ENCODE measurements at regions not wholly inside any gene's neighbourhood (a gene's known extent, or its start where the extent isn't known, plus 50 kb on each side); places are given as distances from the start of the nearest gene placed in this dataset.
"Not testable (repeated sequence)": the region's sequence is repeated elsewhere in the genome, so short reads cannot be mapped to it uniquely, and the experiment has no call there.

DNA sequence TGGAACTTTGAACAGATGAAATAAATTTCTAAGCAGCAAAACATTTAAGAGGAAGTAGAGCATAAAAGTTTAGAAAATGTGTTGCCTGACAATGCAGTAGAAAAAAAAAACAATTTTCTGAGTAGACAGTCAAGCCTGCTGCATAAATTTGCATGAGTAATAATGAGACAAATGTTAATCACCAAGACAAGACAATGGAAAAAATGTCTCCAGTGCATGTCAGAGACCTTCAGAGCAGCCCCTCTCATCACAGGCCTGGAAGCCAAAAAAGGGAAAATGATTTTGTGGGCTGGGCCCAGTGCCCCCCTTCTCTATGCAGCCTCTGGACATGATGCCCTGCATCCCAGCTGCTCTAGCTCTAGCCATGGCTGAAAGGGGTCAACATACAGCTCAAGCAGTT lies 204.6 kb downstream of the COX18 start:
- Histone ChIP-seq H3K23me2 (ENCODE audit: insufficient read length, low read depth, low read length, poor library complexity, severe bottlenecking) (no peaks in the 10 kb centered on the region), H4K91ac (ENCODE audit: insufficient read length, low read depth, low read length) (no peak overlapping the region), H3K56ac (ENCODE audit: insufficient read length, low read depth, low read length) (no peak overlapping the region), H4K5ac (ENCODE audit: insufficient read length, low read depth, low read length) (no peak overlapping the region), H2BK5ac (ENCODE audit: insufficient read length, low read length) (no peak overlapping the region), H2BK15ac (ENCODE audit: low read depth, low read length) (no peak overlapping the region), H3K27me3 (ENCODE audit: insufficient read depth, low read length) (no peaks in the 10 kb centered on the region), H3K23ac (ENCODE audit: insufficient read length, low read depth, low read length) (no peak overlapping the region), H2AFZ (ENCODE audit: low read length) (no peak overlapping the region), H3K79me2 (ENCODE audit: insufficient read depth, low read length) (no peaks in the 10 kb centered on the region), H3K27ac (ENCODE audit: insufficient read length, low read depth, low read length) (no peak overlapping the region), H3K4ac (ENCODE audit: low read depth, low read length) (no peak overlapping the region), H3K79me1 (ENCODE audit: insufficient read depth, low read depth, low read length, poor library complexity, severe bottlenecking) (no peaks in the 10 kb centered on the region), H3K14ac (ENCODE audit: insufficient read depth, low read length) (no peak overlapping the region), H3K4me2 (ENCODE audit: insufficient read depth, insufficient read length, low read length) (no peak overlapping the region), H2AK5ac (ENCODE audit: insufficient read length, low read length) (no peak overlapping the region), H3K18ac (ENCODE audit: insufficient read length, low read depth, low read length) (no peak overlapping the region), H2BK120ac (ENCODE audit: low read depth, low read length, poor library complexity, severe bottlenecking) (no peak overlapping the region), H3K9ac (ENCODE audit: extremely low read depth, insufficient read length, low read length) (no peak overlapping the region), H3K4me1 (ENCODE audit: insufficient read depth, low read length) (no peaks in the 10 kb centered on the region), H2BK12ac (ENCODE audit: insufficient read length, low read depth, low read length) (no peak overlapping the region), H4K8ac (replicated peaks; ENCODE audit: insufficient read length, low read depth, low read length) (no peak overlapping the region), H3K9me3 (ENCODE audit: control insufficient read depth, low read depth, low read length) (no peaks in the 10 kb centered on the region), H3T11ph (ENCODE audit: low read length) (no peak overlapping the region), H2BK20ac (ENCODE audit: low read depth, low read length, poor library complexity, severe bottlenecking) (no peak overlapping the region), H4K20me1 (ENCODE audit: control insufficient read depth, insufficient read depth, insufficient read length) (no peaks in the 10 kb centered on the region)
- Mint-ChIP-seq H3K27me3 (ENCODE audit: low read depth) (peaks cover 2% of the 10 kb centered on the region; the same call in 1 of the 2 replicates), H3K27ac (no peak overlapping the region), H3K36me3 (ENCODE audit: insufficient read depth in 1 of 3, low read depth in 3 of 3) (peaks cover 6 to 14% (median 8%) of the 10 kb centered on the region in 3 experiments; a peak in 5 of 7 replicates), H3K9me3 (peaks cover 11 to 18% of the 10 kb centered on the region in 2 experiments; a peak in 4 of 5 replicates), H3K4me3 (no peak overlapping the region), H3K4me1 (no peaks in the 10 kb centered on the region)
- DNase-seq = no peak
- TF ChIP-seq, protein P1, sequence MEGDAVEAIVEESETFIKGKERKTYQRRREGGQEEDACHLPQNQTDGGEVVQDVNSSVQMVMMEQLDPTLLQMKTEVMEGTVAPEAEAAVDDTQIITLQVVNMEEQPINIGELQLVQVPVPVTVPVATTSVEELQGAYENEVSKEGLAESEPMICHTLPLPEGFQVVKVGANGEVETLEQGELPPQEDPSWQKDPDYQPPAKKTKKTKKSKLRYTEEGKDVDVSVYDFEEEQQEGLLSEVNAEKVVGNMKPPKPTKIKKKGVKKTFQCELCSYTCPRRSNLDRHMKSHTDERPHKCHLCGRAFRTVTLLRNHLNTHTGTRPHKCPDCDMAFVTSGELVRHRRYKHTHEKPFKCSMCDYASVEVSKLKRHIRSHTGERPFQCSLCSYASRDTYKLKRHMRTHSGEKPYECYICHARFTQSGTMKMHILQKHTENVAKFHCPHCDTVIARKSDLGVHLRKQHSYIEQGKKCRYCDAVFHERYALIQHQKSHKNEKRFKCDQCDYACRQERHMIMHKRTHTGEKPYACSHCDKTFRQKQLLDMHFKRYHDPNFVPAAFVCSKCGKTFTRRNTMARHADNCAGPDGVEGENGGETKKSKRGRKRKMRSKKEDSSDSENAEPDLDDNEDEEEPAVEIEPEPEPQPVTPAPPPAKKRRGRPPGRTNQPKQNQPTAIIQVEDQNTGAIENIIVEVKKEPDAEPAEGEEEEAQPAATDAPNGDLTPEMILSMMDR (conservative IDR thresholded peaks at IDR 0.05) = no peak

DNA sequence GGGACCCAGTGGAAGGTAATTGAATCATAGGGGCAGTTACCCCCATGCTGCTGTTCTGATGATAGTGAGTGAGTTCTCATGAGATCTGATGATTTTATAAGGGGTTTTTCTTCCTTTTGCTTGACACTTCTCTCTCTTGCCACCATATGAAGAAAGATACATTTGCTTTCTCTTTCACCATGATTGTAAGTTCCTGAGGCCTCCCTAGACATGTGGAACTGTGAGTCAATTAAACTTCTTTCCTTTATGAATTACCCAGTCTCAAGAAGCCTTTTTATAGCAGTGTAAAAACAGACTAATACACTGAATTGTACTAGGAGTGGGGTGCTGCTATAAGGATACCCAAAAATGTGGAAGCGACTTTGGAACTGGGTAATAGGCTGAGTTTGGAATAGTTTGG lies 205.2 kb downstream of the COX18 start:
- H4K5ac ChIP-seq (ENCODE audit: insufficient read length, low read depth, low read length); H3K23ac ChIP-seq (ENCODE audit: insufficient read length, low read depth, low read length); H3K79me1 ChIP-seq (ENCODE audit: insufficient read depth, low read depth, low read length, poor library complexity, severe bottlenecking); H3K4me1 ChIP-seq (ENCODE audit: insufficient read depth, low read length); H3K79me2 ChIP-seq (ENCODE audit: insufficient read depth, low read length); H3K14ac ChIP-seq (ENCODE audit: insufficient read depth, low read length); H2AFZ ChIP-seq (ENCODE audit: low read length); H3K18ac ChIP-seq (ENCODE audit: insufficient read length, low read depth, low read length); H3K27me3 ChIP-seq (ENCODE audit: insufficient read depth, low read length); DNase-seq; H3T11ph ChIP-seq (ENCODE audit: low read length); H3K4ac ChIP-seq (ENCODE audit: low read depth, low read length); H2BK20ac ChIP-seq (ENCODE audit: low read depth, low read length, poor library complexity, severe bottlenecking); H3K4me3 Mint-ChIP-seq; H2BK15ac ChIP-seq (ENCODE audit: low read depth, low read length); H3K23me2 ChIP-seq (ENCODE audit: insufficient read length, low read depth, low read length, poor library complexity, severe bottlenecking); H4K20me1 ChIP-seq (ENCODE audit: control insufficient read depth, insufficient read depth, insufficient read length); H3K4me2 ChIP-seq (ENCODE audit: insufficient read depth, insufficient read length, low read length); H2AK5ac ChIP-seq (ENCODE audit: insufficient read length, low read length); H3K9me3 ChIP-seq (ENCODE audit: control insufficient read depth, low read depth, low read length); H3K56ac ChIP-seq (ENCODE audit: insufficient read length, low read depth, low read length); H3K9ac ChIP-seq (ENCODE audit: extremely low read depth, insufficient read length, low read length); H3K27ac Mint-ChIP-seq; H2BK5ac ChIP-seq (ENCODE audit: insufficient read length, low read length); H3K27ac ChIP-seq (ENCODE audit: insufficient read length, low read depth, low read length); H2BK120ac ChIP-seq (ENCODE audit: low read depth, low read length, poor library complexity, severe bottlenecking); H4K8ac ChIP-seq (replicated peaks; ENCODE audit: insufficient read length, low read depth, low read length); H4K91ac ChIP-seq (ENCODE audit: insufficient read length, low read depth, low read length); H2BK12ac ChIP-seq (ENCODE audit: insufficient read length, low read depth, low read length); H3K4me1 Mint-ChIP-seq; H3K27me3 Mint-ChIP-seq (ENCODE audit: low read depth): not testable (repeated sequence)
- WGBS (ENCODE audit: extremely low coverage, insufficient read length, low lambda C conversion rate) = no CpG with 5 or more reads among the region's 1 CpG
- peaks cover 11 to 18% of the 10 kb centered on the region in 2 experiments; a peak in 4 of 5 replicates for H3K9me3 Mint-ChIP-seq
- H3K36me3 Mint-ChIP-seq (ENCODE audit: insufficient read depth in 1 of 3, low read depth in 3 of 3) = peaks cover 6 to 14% (median 8%) of the 10 kb centered on the region in 3 experiments; a peak in 5 of 7 replicates

Data from H9 (cell line).